K562 (cell line): ENCODE measurements at regions not wholly inside any gene's neighbourhood (a gene's known extent, or its start where the extent isn't known, plus 50 kb on each side); places are given as distances from the start of the nearest gene placed in this dataset.
A peak's percentile ranks its signal among the peaks of the same experiment; 100 is the strongest.

ENCODE experiments used
- ATAC-seq: fragments of 200-7000 bp; cut with Tn5 transposase; 3 replicates; pipeline ENCODE4 v1.9.1; 2020; ENCODE audit warnings: moderate library complexity
- BruUV-seq: library from RNA; stranded (reverse); fragments of 400-500 nt; replicated peaks from 2 replicates; lab custom pipeline; 2021; lab: Mats Ljungman, UMichigan
- CTCF ChIA-PET: fragments of 300-600 bp; formaldehyde crosslinking; extraction: SDS; loops from one replicate; lab custom pipeline; 2021; ENCODE audit warnings: low intra/inter-chr PET ratio; lab: Yijun Ruan, JAX
- POLR2A ChIA-PET: fragments of 300-600, 350-650 bp; sonication (Branson Sonifier 250); formaldehyde crosslinking; extraction: SDS; loops from one replicate; lab custom pipeline; 2021; ENCODE audit warnings: antibody characterized with exemption, inconsistent platforms; lab: Yijun Ruan, JAX
- DNase-seq, 4 experiments: peaks; one replicate each; pipeline versions ENCODE4 v3.0.0 to v3.0.0-alpha.2; 2011 to 2018; ENCODE audit warnings: low spot score in 3 of 4, mixed read lengths in 3 of 4; ENCODE audit errors: extremely low read depth in 1 of 4
- FAIRE-seq: peaks from 2 replicates; lab custom pipeline; 2011; peaks lifted over from hg19 to GRCh38; lab: Jason Lieb, UNC
- H2AFZ ChIP-seq: 2 replicates; pipeline ENCODE4 v1.6.0; 2011; ENCODE audit warnings: low read depth, low read length, control low read depth, inconsistent platforms
- H3K27ac ChIP-seq: fragments of 200-600 bp; 3 replicates; pipeline ENCODE4 v1.8.0; 2011; ENCODE audit warnings: low read depth, mild to moderate bottlenecking, control low read depth, inconsistent platforms, low read length, moderate library complexity, mixed read lengths; ENCODE audit errors: extremely low read depth
- H3K27me3 ChIP-seq, 2 experiments: fragments of 300-600 bp in 1 of 2; 2 replicates in 1 of 2; 3 replicates in 1 of 2; pipeline versions ENCODE4 v1.6.0 to v1.8.0; 2011; ENCODE audit warnings: inconsistent platforms in 2 of 2, low read length in 2 of 2, mild to moderate bottlenecking in 1 of 2, mixed read lengths in 1 of 2, moderate library complexity in 1 of 2; ENCODE audit not compliant: control insufficient read depth in 2 of 2, insufficient read depth in 2 of 2
- H3K36me3 ChIP-seq: fragments of 300-600 bp; 3 replicates; pipeline ENCODE4 v1.8.0; 2011; ENCODE audit warnings: mild to moderate bottlenecking, low read length, inconsistent platforms; ENCODE audit not compliant: control insufficient read depth, insufficient read depth
- H3K4me1 ChIP-seq, 2 experiments: fragments of 200-600 bp in 1 of 2; replicated peaks in 1 of 2; 2 replicates in 1 of 2; 3 replicates in 1 of 2; pipeline versions ENCODE4 v1.5.1 to v1.8.0; 2011; ENCODE audit warnings: inconsistent platforms in 2 of 2, low read length in 2 of 2, mild to moderate bottlenecking in 1 of 2, mixed read lengths in 1 of 2, moderate library complexity in 1 of 2; ENCODE audit not compliant: control insufficient read depth in 2 of 2, insufficient read depth in 2 of 2
- H3K4me2 ChIP-seq: 2 replicates; pipeline ENCODE4 v1.6.1; 2011; ENCODE audit warnings: low read length, control low read depth, inconsistent platforms, mixed read lengths; ENCODE audit not compliant: insufficient read depth
- H3K4me3 ChIP-seq: fragments of 200-600 bp; sonication (generic), shearing (Covaris generic); 2 replicates; pipeline ENCODE4 v1.5.1; 2016; ENCODE audit warnings: control low read depth, inconsistent platforms
- H3K79me2 ChIP-seq: fragments of 200-600 bp; 3 replicates; pipeline ENCODE4 v1.8.0; 2011; ENCODE audit warnings: low read length, inconsistent platforms; ENCODE audit not compliant: control insufficient read depth, insufficient read depth
- H3K9ac ChIP-seq, 2 experiments: 2 replicates each; pipeline versions ENCODE4 v1.6.0 to v1.6.1; 2011; ENCODE audit warnings: low read depth in 2 of 2, low read length in 2 of 2, control low read depth in 1 of 2, inconsistent platforms in 1 of 2, mild to moderate bottlenecking in 1 of 2, mixed read lengths in 1 of 2; ENCODE audit not compliant: insufficient read depth in 1 of 2
- H3K9me1 ChIP-seq: one replicate; pipeline ENCODE4 v1.6.0; 2011; ENCODE audit warnings: inconsistent platforms, mild to moderate bottlenecking, low read length, moderate library complexity; ENCODE audit not compliant: control insufficient read depth, insufficient read depth
- H3K9me3 ChIP-seq: replicated peaks from 2 replicates; pipeline ENCODE4 v1.5.1; 2011; ENCODE audit warnings: low read depth, low read length, inconsistent platforms; ENCODE audit not compliant: control insufficient read depth, insufficient read depth
- H4K20me1 ChIP-seq: replicated peaks from 2 replicates; pipeline ENCODE4 v1.6.1; 2011; ENCODE audit warnings: low read length, inconsistent platforms, mixed read lengths; ENCODE audit not compliant: control insufficient read depth, insufficient read depth
- ETS2 ChIP-seq: IDR thresholded peaks from 2 replicates; pipeline ENCODE4 v1.6.1; 2016; ENCODE audit warnings: borderline replicate concordance, missing genetic modification characterization, mild to moderate bottlenecking, moderate library complexity, missing compliant biosample characterization; ENCODE audit not compliant: poor library complexity, severe bottlenecking
- ILK ChIP-seq: fragments of 450-650 bp; IDR thresholded peaks from 2 replicates; pipeline ENCODE4 v1.6.1; 2016; ENCODE audit warnings: missing genetic modification characterization, low read depth, mild to moderate bottlenecking, missing compliant biosample characterization, moderate library complexity, borderline replicate concordance
- NFIC ChIP-seq: fragments of 450-650 bp; IDR thresholded peaks from 2 replicates; pipeline ENCODE4 v1.6.1; 2017; ENCODE audit warnings: mild to moderate bottlenecking, inconsistent platforms
- NR2C2 ChIP-seq, 2 experiments: fragments of 200-800 bp in 1 of 2; sonication (Bioruptor generic) in 1 of 2; sonication (generic) in 1 of 2; formaldehyde crosslinking in 1 of 2; IDR thresholded peaks; 2 replicates each; pipeline versions ENCODE4 v1.6.1 to v1.8.0; 2016 to 2022; ENCODE audit warnings: mild to moderate bottlenecking in 1 of 2, missing compliant biosample characterization in 1 of 2, missing genetic modification characterization in 1 of 2, missing genetic modification reagents in 1 of 2
- STAG1 ChIP-seq: sonication (generic); formaldehyde crosslinking; IDR thresholded peaks from 2 replicates; pipeline ENCODE4 v1.5.0; 2020; ENCODE audit warnings: missing genetic modification reagents, borderline replicate concordance
- ZNF24 ChIP-seq: fragments of 450-650 bp; IDR thresholded peaks from 2 replicates; pipeline ENCODE4 v1.6.1; 2016
- WGBS: fragments of 100-300 bp; shearing (Covaris generic); methylation state at CpG from one replicate; pipeline ENCODE4 v1.1.6; 2016; ENCODE audit warnings: low coverage, mixed read lengths; ENCODE audit not compliant: insufficient coverage; ENCODE audit errors: missing lambda C conversion rate; 5-methylcytosine and 5-hydroxymethylcytosine counted together
- in situ Hi-C: fragments of 300-500 bp; cut with MboI; formaldehyde crosslinking; loops from 4 replicates; pipeline ENCODE4 v1.15.0; 2018; ENCODE audit warnings: inconsistent platforms, mixed read lengths
- intact Hi-C: fragments of 100-400 bp; cut with micrococcal nuclease; formaldehyde crosslinking; loops from 2 replicates; pipeline ENCODE4 v1.14.2; 2022

GRCh38 chr10:78860260-78860914 is 208.4 kb upstream of the ZMIZ1 start:
- Histone ChIP-seq H3K4me3 (no peak overlapping the region), H3K36me3 (no peaks in the 10 kb centered on the region), H3K9me1 (no peaks in the 10 kb centered on the region), H3K9ac (no peak overlapping the region), H4K20me1 (peaks cover 6% of the 10 kb centered on the region; the same call in 1 of the 2 replicates), H2AFZ (no peak overlapping the region), H3K27me3 (peaks cover 0 to 19% of the 10 kb centered on the region in 2 experiments; a peak in 2 of 5 replicates), H3K9me3 (no peaks in the 10 kb centered on the region), H3K79me2 (no peaks in the 10 kb centered on the region), H3K27ac (no peak overlapping the region), H3K4me2 (no peak overlapping the region), H3K4me1 (no peaks in the 10 kb centered on the region)
- CTCF ChIA-PET: no interaction called here
- WGBS: under 1% methylated on average over 6 of the region's 7 CpGs
- DNase-seq (no peak), FAIRE-seq (no peak), ATAC-seq (no peak)
- BruUV-seq: no TSS peak
- POLR2A ChIA-PET: interaction anchor here (0.6 kb wide), 1 partner anchor 88 kb away, joined by 4 read pairs; no protein-coding TSS in a partner anchor
- TF ChIP-seq ZNF24: no peak
- no peak for TF ChIP-seq NR2C2 (CRISPR knock-in tag; IDR thresholded peaks at IDR 0.05)
- no peak for TF ChIP-seq NR2C2 (tag; IDR thresholded peaks at IDR 0.05)
- intact Hi-C loops (no loop called here), in situ Hi-C loops (no loop called here)

DNA sequence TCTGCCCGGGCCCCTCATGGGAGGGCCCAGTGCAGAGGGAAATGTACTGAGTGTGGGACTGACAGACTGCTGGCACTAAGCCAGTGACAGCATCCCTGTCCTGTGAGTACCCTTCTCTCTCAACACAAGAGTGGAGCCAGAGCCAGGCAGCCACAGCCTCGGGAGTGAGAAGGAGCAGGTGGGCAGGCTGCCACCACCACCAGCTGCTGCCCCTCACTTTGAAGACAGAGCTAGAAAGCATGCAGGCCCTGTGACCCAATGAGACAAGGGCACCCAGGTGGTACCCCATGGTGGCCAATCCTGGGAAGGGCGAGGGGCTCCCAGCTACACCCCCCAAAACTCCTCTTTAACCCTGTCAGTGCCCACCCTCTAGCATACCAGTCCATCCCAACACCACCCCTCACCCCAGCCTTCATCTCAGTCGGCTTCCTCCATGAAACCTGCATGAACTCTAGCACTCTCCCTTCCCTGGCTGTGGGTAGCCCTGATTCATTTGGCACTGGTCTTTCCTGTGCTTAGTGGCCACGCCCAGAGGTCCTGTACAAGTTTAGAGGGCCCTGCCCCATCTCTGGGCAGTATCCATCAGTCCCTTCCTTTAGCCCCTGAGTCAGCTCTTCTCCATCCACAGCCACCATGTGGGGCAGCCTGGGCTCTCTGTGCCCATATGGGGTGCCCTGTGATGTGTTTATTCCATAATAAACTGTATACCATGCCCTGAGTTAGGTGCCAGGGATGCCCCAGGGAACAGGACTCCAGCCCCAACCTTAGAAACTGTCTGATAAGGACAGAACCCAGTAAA is 207.0 kb upstream of the ZMIZ1 start:
- Histone ChIP-seq H3K79me2 (no peaks in the 10 kb centered on the region), H3K27me3 (peaks cover 0 to 22% of the 10 kb centered on the region in 2 experiments; a peak in 2 of 5 replicates), H3K9me3 (no peaks in the 10 kb centered on the region), H3K4me2 (no peak overlapping the region), H2AFZ (no peak overlapping the region), H3K27ac (no peak overlapping the region), H3K9me1 (no peaks in the 10 kb centered on the region), H4K20me1 (peaks cover 8% of the 10 kb centered on the region; the same call in 1 of the 2 replicates), H3K4me1 (no peaks in the 10 kb centered on the region), H3K4me3 (no peak overlapping the region), H3K9ac (no peak overlapping the region), H3K36me3 (no peaks in the 10 kb centered on the region)
- in situ Hi-C loops (no loop called here), intact Hi-C loops (no loop called here)
- ATAC-seq (no peak), FAIRE-seq (no peak), DNase-seq (no peak)
- BruUV-seq: no TSS peak
- TF ChIP-seq STAG1 (CRISPR knock-in tag) (no peak), NFIC (peak; percentile 57), ETS2 (no peak), ILK (no peak)
- ChIA-PET POLR2A (interaction anchor here (0.6 kb wide), 3 partner anchors 18 to 1570 kb away, joined by 3 to 4 read pairs (median 3); no protein-coding TSS in a partner anchor), CTCF (no interaction called here)
- 1% methylated on average over 5 of the region's 5 CpGs for WGBS
